NT2/D1 (cell line): ENCODE measurements at regions not wholly inside any gene's neighbourhood (a gene's known extent, or its start where the extent isn't known, plus 50 kb on each side); places are given as distances from the start of the nearest gene placed in this dataset.

Experiments
- SUZ12 ChIP-seq: IDR thresholded peaks from 2 replicates; pipeline ENCODE4 v1.6.1; 2011; ENCODE audit not compliant: insufficient read length, insufficient read depth; ENCODE audit errors: extremely low read depth
- YY1 ChIP-seq: IDR thresholded peaks from 2 replicates; pipeline ENCODE4 v1.6.1; 2011; ENCODE audit not compliant: insufficient read length, insufficient read depth
- ZNF274 ChIP-seq: IDR thresholded peaks from 2 replicates; pipeline ENCODE4 v1.6.1; 2011; ENCODE audit warnings: mild to moderate bottlenecking, low read depth, low read length

DNA sequence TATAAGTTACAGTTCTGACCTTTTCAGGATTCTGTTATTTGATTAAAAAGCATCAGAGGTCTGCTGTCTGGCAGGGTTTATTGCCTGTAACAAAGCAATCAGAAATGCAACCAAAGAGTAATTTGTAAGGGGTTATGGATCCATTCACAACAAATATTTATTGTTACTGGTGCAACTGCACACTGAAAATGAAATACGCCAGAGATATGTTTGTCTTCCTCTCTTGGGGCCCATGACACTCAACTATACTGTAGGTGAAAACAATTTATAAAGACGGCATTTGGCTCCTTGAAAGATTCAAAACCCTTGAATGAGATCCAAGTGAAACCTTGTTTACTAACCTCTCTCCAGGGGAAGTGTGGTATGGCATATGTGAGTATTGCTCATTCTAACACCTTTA, 452.2 kb downstream of the MBD2 start:
- TF ChIP-seq YY1, result no peak
- no peak for TF ChIP-seq ZNF274
- TF ChIP-seq SUZ12, result no peak
